H1 (cell line): ENCODE measurements at regions not wholly inside any gene's neighbourhood (a gene's known extent, or its start where the extent isn't known, plus 50 kb on each side); places are given as distances from the start of the nearest gene placed in this dataset.

Source experiments
- KDM5A ChIP-seq: fragments of 200-600 bp; IDR thresholded peaks from 2 replicates; pipeline ENCODE4 v1.7.1; 2012; ENCODE audit warnings: mild to moderate bottlenecking, low read length, inconsistent platforms, mixed read lengths
- TF ChIP-seq, protein P1 (sequence below): fragments of 300-600 bp; sonication (generic); IDR thresholded peaks from 2 replicates; pipeline ENCODE4 v1.7.1; 2012; ENCODE audit warnings: low read length, moderate library complexity, mild to moderate bottlenecking, inconsistent platforms; ENCODE audit not compliant: insufficient replicate concordance

- TF ChIP-seq, protein P1, sequence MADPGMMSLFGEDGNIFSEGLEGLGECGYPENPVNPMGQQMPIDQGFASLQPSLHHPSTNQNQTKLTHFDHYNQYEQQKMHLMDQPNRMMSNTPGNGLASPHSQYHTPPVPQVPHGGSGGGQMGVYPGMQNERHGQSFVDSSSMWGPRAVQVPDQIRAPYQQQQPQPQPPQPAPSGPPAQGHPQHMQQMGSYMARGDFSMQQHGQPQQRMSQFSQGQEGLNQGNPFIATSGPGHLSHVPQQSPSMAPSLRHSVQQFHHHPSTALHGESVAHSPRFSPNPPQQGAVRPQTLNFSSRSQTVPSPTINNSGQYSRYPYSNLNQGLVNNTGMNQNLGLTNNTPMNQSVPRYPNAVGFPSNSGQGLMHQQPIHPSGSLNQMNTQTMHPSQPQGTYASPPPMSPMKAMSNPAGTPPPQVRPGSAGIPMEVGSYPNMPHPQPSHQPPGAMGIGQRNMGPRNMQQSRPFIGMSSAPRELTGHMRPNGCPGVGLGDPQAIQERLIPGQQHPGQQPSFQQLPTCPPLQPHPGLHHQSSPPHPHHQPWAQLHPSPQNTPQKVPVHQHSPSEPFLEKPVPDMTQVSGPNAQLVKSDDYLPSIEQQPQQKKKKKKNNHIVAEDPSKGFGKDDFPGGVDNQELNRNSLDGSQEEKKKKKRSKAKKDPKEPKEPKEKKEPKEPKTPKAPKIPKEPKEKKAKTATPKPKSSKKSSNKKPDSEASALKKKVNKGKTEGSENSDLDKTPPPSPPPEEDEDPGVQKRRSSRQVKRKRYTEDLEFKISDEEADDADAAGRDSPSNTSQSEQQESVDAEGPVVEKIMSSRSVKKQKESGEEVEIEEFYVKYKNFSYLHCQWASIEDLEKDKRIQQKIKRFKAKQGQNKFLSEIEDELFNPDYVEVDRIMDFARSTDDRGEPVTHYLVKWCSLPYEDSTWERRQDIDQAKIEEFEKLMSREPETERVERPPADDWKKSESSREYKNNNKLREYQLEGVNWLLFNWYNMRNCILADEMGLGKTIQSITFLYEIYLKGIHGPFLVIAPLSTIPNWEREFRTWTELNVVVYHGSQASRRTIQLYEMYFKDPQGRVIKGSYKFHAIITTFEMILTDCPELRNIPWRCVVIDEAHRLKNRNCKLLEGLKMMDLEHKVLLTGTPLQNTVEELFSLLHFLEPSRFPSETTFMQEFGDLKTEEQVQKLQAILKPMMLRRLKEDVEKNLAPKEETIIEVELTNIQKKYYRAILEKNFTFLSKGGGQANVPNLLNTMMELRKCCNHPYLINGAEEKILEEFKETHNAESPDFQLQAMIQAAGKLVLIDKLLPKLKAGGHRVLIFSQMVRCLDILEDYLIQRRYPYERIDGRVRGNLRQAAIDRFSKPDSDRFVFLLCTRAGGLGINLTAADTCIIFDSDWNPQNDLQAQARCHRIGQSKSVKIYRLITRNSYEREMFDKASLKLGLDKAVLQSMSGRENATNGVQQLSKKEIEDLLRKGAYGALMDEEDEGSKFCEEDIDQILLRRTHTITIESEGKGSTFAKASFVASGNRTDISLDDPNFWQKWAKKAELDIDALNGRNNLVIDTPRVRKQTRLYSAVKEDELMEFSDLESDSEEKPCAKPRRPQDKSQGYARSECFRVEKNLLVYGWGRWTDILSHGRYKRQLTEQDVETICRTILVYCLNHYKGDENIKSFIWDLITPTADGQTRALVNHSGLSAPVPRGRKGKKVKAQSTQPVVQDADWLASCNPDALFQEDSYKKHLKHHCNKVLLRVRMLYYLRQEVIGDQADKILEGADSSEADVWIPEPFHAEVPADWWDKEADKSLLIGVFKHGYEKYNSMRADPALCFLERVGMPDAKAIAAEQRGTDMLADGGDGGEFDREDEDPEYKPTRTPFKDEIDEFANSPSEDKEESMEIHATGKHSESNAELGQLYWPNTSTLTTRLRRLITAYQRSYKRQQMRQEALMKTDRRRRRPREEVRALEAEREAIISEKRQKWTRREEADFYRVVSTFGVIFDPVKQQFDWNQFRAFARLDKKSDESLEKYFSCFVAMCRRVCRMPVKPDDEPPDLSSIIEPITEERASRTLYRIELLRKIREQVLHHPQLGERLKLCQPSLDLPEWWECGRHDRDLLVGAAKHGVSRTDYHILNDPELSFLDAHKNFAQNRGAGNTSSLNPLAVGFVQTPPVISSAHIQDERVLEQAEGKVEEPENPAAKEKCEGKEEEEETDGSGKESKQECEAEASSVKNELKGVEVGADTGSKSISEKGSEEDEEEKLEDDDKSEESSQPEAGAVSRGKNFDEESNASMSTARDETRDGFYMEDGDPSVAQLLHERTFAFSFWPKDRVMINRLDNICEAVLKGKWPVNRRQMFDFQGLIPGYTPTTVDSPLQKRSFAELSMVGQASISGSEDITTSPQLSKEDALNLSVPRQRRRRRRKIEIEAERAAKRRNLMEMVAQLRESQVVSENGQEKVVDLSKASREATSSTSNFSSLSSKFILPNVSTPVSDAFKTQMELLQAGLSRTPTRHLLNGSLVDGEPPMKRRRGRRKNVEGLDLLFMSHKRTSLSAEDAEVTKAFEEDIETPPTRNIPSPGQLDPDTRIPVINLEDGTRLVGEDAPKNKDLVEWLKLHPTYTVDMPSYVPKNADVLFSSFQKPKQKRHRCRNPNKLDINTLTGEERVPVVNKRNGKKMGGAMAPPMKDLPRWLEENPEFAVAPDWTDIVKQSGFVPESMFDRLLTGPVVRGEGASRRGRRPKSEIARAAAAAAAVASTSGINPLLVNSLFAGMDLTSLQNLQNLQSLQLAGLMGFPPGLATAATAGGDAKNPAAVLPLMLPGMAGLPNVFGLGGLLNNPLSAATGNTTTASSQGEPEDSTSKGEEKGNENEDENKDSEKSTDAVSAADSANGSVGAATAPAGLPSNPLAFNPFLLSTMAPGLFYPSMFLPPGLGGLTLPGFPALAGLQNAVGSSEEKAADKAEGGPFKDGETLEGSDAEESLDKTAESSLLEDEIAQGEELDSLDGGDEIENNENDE, result no peak
- no peak for TF ChIP-seq KDM5A
These were observed 53.8 kb downstream of the TEX44 start (continued) for GRCh38 chr2:231646476-231646875.
